SJCRH30 (cell line): ENCODE measurements at regions not wholly inside any gene's neighbourhood (a gene's known extent, or its start where the extent isn't known, plus 50 kb on each side); places are given as distances from the start of the nearest gene placed in this dataset.

Experiments used
- DNase-seq, 2 experiments: peaks; one replicate each; pipeline ENCODE4 v3.0.0-alpha.2; 2015 to 2020
- H3K27ac ChIP-seq: fragments of 250-450 bp; sonication (Bioruptor Pico); 2 replicates; pipeline ENCODE4 v1.5.1; 2020; ENCODE audit warnings: mild to moderate bottlenecking, moderate library complexity
- H3K27me3 ChIP-seq: fragments of 250-450 bp; sonication (Bioruptor Pico); 2 replicates; pipeline ENCODE4 v1.5.1; 2020; ENCODE audit warnings: mild to moderate bottlenecking, moderate library complexity
- H3K36me3 ChIP-seq: fragments of 250-450 bp; sonication (Bioruptor Pico); 2 replicates; pipeline ENCODE4 v1.5.1; 2020; ENCODE audit warnings: mild to moderate bottlenecking, moderate library complexity
- H3K4me1 ChIP-seq: fragments of 250-450 bp; sonication (Bioruptor Pico); 2 replicates; pipeline ENCODE4 v1.5.1; 2020; ENCODE audit warnings: mild to moderate bottlenecking, moderate library complexity
- H3K4me3 ChIP-seq: fragments of 250-450 bp; sonication (Bioruptor Pico); 2 replicates; pipeline ENCODE4 v1.5.1; 2020; ENCODE audit warnings: mild to moderate bottlenecking, moderate library complexity
- H3K9me3 ChIP-seq: fragments of 250-450 bp; sonication (Bioruptor Pico); replicated peaks from 2 replicates; pipeline ENCODE4 v1.5.1; 2020; ENCODE audit warnings: mild to moderate bottlenecking, moderate library complexity

DNA sequence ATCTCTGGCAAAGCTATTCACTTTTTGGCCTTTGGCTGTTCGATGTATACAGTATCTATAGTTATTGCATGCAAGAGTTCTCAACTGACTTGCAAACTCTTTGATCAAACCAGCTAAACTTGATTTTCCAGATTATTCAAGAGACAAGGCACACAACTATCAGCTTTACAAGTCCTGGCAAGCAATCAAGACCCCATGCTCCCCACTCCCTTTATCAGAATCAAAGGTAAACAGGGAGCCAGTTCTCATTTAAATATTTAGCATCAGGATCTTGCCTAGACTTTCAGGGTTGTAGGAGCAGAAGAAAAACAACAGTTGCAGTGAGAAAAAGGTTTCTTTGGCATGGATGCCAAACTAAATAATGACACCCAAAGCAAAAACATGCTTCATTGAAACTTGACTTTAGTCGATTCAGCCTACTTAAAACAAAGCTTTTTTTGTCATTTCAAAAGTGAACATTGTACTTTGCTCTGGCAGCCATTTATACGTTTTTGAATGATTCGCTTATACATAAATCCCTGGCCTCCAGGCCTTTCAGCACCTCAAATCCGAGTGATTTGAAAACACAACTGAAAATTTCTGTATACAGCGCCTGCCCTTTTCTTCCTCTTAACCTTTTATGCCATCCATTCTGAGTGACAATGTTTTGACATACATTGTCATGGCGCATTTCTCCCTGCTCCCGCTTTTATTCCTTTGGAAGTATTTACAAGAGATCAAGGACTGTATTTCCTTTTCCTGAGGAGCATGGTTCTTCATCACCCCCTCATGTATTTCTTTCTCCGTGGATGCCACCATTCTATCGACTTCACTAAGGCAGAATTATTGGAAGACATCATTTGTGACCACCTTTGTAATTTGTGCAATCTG lies 340.8 kb downstream of the KLF5 start:
- Histone ChIP-seq H3K27ac (no peak overlapping the region), H3K4me3 (no peak overlapping the region), H3K36me3 (no peaks in the 10 kb centered on the region), H3K27me3 (no peaks in the 10 kb centered on the region), H3K4me1 (no peaks in the 10 kb centered on the region), H3K9me3 (no peaks in the 10 kb centered on the region)
- DNase-seq = no peak

DNA sequence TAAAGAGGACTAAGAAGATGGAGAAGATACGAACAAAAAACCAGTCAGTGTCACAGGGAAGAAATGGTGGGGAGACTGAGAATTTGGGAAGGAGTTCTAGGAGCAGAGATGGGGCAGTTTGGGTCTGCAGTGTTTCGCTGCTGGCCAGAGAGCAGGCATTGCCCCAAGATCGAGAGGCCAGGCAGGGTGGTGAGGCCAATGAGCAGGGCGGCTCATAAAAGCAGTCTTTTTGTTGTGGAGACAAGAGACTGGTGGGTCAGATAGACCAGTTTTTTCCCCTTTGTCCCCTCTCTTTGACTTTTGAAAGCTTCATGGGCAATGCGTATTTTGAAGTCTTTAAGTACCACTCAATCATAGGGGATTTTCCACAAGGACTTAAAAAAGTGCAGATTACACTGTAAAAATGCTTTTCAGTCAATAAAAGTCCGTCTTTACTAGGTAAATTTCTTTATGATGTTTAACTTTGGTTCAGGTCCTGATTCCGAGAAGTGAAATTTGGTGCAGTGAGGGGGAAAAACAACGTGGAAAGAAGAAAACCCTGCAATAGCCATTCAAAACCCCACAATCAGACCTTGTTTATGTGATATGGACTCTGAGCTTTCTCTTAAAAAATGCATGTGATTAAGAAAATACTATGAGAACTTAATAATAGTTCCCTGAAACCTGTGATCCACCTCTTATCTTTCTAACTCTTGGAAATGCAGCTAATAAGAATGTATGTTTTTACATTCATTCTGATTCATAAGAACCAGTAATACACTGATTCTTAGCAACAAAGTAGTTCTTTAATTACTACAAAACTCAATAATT lies 338.9 kb downstream of the KLF5 start:
- Histone ChIP-seq H3K27me3 (no peaks in the 10 kb centered on the region), H3K36me3 (no peaks in the 10 kb centered on the region), H3K4me1 (no peaks in the 10 kb centered on the region), H3K4me3 (no peak overlapping the region), H3K27ac (no peak overlapping the region), H3K9me3 (no peaks in the 10 kb centered on the region)
- DNase-seq = no peak

DNA sequence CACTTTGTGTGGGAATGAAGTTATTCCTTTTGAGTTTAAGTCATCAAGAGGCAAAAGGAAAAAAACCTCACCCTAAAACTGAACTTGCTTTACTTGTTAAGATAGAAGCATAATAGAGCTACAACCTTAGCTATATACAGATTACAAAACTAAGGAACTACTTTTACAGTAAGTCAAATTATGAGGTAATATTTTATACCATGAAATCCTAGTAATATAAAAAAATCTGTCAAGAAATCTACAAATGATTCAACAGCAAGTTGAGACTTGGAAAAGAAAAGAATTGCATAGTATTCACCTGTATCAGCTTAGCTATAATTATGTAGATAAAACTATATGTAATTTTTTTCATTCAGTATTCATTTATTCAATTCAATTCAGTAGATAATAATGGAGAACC lies 335.3 kb downstream of the KLF5 start:
- Histone ChIP-seq H3K27ac (no peak overlapping the region), H3K4me3 (no peak overlapping the region), H3K4me1 (no peaks in the 10 kb centered on the region), H3K27me3 (no peaks in the 10 kb centered on the region), H3K9me3 (no peaks in the 10 kb centered on the region), H3K36me3 (no peaks in the 10 kb centered on the region)
- DNase-seq = no peak

DNA sequence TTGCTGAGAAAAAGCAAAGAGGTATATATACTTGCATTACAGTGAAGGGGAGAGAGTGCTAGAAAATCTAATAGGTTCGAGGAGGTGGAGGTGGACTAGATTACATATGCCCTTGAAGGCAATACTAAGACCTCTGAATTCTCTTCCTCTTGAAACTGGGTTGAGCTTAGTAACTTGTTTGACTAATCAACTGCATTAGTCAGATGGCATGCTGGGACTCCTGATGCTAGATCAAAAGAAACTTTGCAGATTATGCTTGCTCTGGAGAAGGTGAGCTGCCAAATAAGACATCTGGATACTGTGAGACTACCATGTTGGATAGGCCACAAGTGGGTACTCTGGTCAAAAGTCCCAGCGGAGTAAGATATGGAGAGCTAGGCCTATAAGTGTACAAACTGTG lies 331.3 kb downstream of the KLF5 start:
- no peaks in the 10 kb centered on the region for H3K27me3 ChIP-seq
- H3K36me3 ChIP-seq = no peaks in the 10 kb centered on the region
- no peak overlapping the region for H3K27ac ChIP-seq

DNA sequence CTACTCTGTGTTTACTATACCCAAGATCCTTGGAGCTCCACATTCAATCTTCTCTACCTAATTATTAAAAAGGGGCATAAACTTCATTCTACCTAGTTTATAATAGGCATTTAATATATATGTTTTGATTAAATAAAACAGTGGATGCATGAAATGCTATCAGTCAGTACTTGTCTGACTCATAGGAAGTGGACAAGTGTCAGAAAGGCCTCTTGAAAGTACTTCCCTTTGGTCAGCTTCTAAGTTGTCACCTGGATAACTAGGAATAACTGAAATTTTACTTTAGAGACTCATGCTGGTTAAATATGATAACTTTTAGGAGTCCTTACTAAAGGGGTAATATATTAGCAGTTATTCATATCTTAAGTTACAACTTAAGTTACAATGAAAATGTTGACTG lies 329.8 kb downstream of the KLF5 start:
- H3K36me3 ChIP-seq = no peaks in the 10 kb centered on the region
- H3K4me1 ChIP-seq = no peaks in the 10 kb centered on the region
- H3K27me3 ChIP-seq = no peaks in the 10 kb centered on the region
- no peak overlapping the region for H3K4me3 ChIP-seq
- DNase-seq = no peak
- no peak overlapping the region for H3K27ac ChIP-seq
- H3K9me3 ChIP-seq = no peaks in the 10 kb centered on the region

More for the DNA sequence above, 331.3 kb downstream of the KLF5 start:
- Histone ChIP-seq H3K4me1 (no peaks in the 10 kb centered on the region), H3K9me3 (no peaks in the 10 kb centered on the region), H3K4me3 (no peak overlapping the region)
- no peak for DNase-seq

DNA sequence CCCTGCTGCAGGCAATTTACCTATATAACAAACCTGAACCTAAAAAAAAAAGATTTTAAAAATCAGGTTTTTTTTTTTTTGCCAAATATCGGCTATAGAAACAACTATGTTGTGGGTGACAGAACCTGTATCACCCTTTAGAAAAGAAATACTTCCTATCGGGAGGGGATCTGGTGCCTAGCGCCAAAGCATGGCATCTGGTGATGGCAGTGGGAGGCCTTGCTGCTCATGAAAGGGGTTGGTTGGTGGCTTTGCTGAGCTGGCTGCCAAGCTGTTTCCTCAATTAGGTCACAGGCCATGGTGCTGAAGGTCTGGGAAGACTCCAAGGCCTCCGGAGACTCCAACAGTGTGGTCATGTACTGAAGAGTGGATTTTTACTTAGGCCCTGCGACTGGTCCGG lies 328.5 kb downstream of the KLF5 start:
- Histone ChIP-seq H3K36me3 (no peaks in the 10 kb centered on the region), H3K4me3 (no peak overlapping the region), H3K27me3 (no peaks in the 10 kb centered on the region), H3K4me1 (no peaks in the 10 kb centered on the region), H3K9me3 (no peaks in the 10 kb centered on the region), H3K27ac (no peak overlapping the region)
- DNase-seq = no peak

DNA sequence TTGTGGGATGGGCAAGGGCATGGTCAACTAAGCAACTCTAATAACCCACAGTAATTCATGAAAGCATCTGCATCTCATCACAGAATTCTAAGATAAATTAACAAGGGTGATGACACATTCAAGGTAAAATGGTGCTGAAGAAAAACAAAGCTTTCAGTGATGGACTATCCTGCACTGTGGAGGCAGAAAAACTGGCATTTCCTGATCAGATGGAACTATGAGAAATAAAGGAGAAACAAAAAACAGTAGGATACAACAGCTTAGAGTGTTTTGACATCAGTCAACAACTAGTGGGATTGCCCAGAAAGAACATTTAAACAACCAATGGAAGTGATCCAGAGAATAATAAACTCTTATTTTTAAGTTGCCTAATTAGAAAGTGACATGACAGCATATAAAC lies 327.0 kb downstream of the KLF5 start:
- Histone ChIP-seq H3K4me3 (no peak overlapping the region), H3K27me3 (no peaks in the 10 kb centered on the region), H3K36me3 (no peaks in the 10 kb centered on the region), H3K9me3 (no peaks in the 10 kb centered on the region), H3K4me1 (no peaks in the 10 kb centered on the region), H3K27ac (no peak overlapping the region)
- no peak for DNase-seq

GRCh38 chr13:73372666-73373627 lies 314.1 kb downstream of the KLF5 start:
- Histone ChIP-seq H3K27me3 (no peaks in the 10 kb centered on the region), H3K36me3 (no peaks in the 10 kb centered on the region), H3K4me1 (no peaks in the 10 kb centered on the region), H3K9me3 (no peaks in the 10 kb centered on the region), H3K27ac (no peak overlapping the region), H3K4me3 (no peak overlapping the region)
- DNase-seq = no peak

- DNase-seq = no peak
- Histone ChIP-seq H3K4me3 (no peak overlapping the region), H3K9me3 (no peaks in the 10 kb centered on the region)
Observed at GRCh38 chr13:73370066-73370465, 311.3 kb downstream of the KLF5 start.

DNA sequence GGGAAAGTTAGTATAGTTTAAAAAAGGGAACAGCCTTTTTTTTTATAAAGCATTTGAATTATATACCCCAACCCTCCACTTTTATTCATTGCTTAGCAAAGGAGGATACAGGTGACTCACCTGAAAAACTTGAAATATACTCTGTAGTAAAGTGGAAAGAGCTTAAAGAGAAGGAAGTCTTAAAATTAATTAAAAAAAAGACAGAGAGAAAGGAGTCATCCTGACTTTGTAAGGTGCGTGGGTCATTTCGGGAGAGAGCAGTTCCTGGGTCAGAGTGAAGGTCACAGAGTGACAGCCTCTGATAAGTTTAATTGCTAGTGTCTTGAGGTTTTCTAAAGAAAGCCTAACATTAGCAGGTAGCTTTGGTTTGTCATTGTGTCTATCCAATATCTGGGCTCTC lies 310.3 kb downstream of the KLF5 start:
- H3K36me3 ChIP-seq = no peaks in the 10 kb centered on the region
- no peaks in the 10 kb centered on the region for H3K9me3 ChIP-seq
- H3K4me1 ChIP-seq = no peaks in the 10 kb centered on the region
- no peaks in the 10 kb centered on the region for H3K27me3 ChIP-seq
- H3K27ac ChIP-seq = no peak overlapping the region
- H3K4me3 ChIP-seq = no peak overlapping the region
- no peak for DNase-seq

More at GRCh38 chr13:73370066-73370465, 311.3 kb downstream of the KLF5 start:
- H3K36me3 ChIP-seq = no peaks in the 10 kb centered on the region
- H3K4me1 ChIP-seq = no peaks in the 10 kb centered on the region
- H3K27me3 ChIP-seq = no peaks in the 10 kb centered on the region
- H3K27ac ChIP-seq = no peak overlapping the region

DNA sequence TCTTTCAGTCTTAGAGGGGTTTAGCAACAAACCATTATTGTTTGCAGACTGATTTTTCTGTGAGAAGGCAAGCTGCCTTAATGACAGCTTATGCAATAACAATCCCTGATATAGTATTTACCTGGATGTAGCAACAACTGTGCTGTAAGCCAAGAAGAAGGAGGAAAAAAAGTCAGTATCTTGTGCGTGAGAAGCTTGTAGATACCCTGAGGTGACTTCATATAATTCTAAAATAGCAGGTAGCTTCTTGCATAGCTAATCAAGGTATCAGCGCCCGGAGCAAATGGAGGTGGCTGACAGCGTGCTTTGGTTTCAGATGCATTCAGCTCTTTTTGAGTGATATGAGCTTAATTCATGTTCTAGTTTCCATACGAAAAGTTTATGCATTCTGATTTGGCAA lies 309.8 kb downstream of the KLF5 start:
- Histone ChIP-seq H3K36me3 (no peaks in the 10 kb centered on the region), H3K9me3 (no peaks in the 10 kb centered on the region), H3K27ac (no peak overlapping the region), H3K27me3 (no peaks in the 10 kb centered on the region), H3K4me3 (no peak overlapping the region), H3K4me1 (no peaks in the 10 kb centered on the region)
- DNase-seq = no peak

DNA sequence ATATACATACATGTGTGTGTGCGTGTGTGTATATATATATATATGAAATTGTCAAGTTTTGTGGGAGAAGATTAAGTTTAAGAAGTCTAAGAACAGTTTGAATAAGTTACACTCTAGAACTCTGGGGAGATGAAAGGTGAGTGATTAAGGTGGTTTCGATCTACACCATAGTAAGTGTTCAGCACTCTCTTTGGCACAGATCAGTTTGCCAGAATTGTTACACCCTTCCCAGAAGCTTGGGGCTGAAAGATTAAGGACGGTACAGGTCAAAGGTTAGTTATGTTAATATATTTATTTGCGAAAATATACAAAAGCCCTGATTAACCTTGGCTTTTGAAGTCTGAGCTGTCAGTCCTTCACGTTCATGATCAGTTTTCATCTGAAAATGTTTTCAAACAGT lies 309.1 kb downstream of the KLF5 start:
- no peak for DNase-seq
- no peaks in the 10 kb centered on the region for H3K36me3 ChIP-seq

DNA sequence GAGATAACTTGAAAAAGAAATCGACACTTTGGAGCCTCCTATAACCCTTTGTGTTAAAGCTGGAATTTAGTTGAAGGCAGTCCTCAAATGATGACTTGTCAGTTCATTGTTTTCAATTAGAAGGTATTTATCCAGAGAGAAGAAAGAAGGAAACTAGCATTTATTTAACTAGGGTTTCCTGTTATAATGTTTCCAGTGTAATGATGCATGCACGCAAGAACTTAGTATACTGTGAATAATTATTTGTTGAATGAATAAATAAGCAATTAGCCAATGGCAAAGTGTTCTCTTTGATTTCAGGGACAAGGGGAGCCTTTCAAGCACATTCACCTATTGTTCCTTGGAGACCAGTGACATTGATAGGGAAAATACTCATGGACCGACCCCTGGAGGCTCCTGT lies 307.4 kb downstream of the KLF5 start:
- DNase-seq = no peak
- no peaks in the 10 kb centered on the region for H3K4me1 ChIP-seq
- H3K36me3 ChIP-seq = no peaks in the 10 kb centered on the region
- no peaks in the 10 kb centered on the region for H3K27me3 ChIP-seq
- H3K27ac ChIP-seq = no peak overlapping the region
- H3K4me3 ChIP-seq = no peak overlapping the region
- no peaks in the 10 kb centered on the region for H3K9me3 ChIP-seq

More for the DNA sequence above, 309.1 kb downstream of the KLF5 start:
- Histone ChIP-seq H3K9me3 (no peaks in the 10 kb centered on the region), H3K4me1 (no peaks in the 10 kb centered on the region), H3K27ac (no peak overlapping the region), H3K4me3 (no peak overlapping the region), H3K27me3 (no peaks in the 10 kb centered on the region)

DNA sequence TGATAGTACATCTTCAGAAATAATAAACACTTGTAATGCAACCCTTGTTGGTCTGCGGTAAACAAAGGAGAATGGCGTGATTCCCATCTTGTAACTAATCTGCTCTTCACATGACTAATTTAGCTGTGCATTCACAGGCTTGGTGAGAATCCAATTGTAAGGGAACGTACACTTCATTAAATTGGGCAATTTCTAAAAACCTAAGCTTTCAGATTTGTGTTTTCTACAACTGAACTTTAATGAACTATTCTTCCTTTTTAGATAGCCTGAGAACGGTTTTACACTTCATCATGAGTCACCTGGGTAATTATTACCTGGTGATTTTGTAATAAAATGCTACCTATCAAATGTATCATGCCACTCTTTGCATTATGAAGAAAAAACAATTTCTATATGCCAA lies 306.9 kb downstream of the KLF5 start:
- Histone ChIP-seq H3K4me1 (no peaks in the 10 kb centered on the region), H3K27me3 (no peaks in the 10 kb centered on the region), H3K9me3 (no peaks in the 10 kb centered on the region), H3K36me3 (no peaks in the 10 kb centered on the region), H3K4me3 (no peak overlapping the region), H3K27ac (no peak overlapping the region)
- DNase-seq = no peak
